ENCODE measurements at regions not wholly inside any gene's neighbourhood (a gene's known extent, or its start where the extent isn't known, plus 50 kb on each side); places are given as distances from the start of the nearest gene placed in this dataset.

GRCh38 chr15:35986191-35986721 lies 440.3 kb upstream of the DPH6 start:
- TF ChIP-seq CTCF (conservative IDR thresholded peaks at IDR 0.05 in 1 of 2, IDR thresholded peaks at IDR 0.05 in 1 of 2; ENCODE audit: low read depth in 1 of 2, low read length in 2 of 2) (no peak), EZH2 (IDR thresholded peaks at IDR 0.05; ENCODE audit: low read length, missing control alignments) (no peak)
